Fibroblast of lung (primary cell): ENCODE measurements at regions not wholly inside any gene's neighbourhood (a gene's known extent, or its start where the extent isn't known, plus 50 kb on each side); places are given as distances from the start of the nearest gene placed in this dataset.

Experiments used
- DNase-seq, 2 donors: peaks; one replicate each; pipeline versions ENCODE4 v3.0.0 to v3.0.0-alpha.2; 2010; ENCODE audit warnings: low read depth in 2 of 2
- H2AFZ ChIP-seq: 2 replicates; pipeline ENCODE4 v1.5.1; 2012; ENCODE audit warnings: low read length, control low read depth, inconsistent platforms
- H3K27ac ChIP-seq: 2 replicates; pipeline ENCODE4 v1.5.1; 2011; ENCODE audit warnings: low read length, control low read depth; ENCODE audit not compliant: insufficient read depth
- H3K27me3 ChIP-seq: 2 replicates; pipeline ENCODE4 v1.5.1; 2011; ENCODE audit warnings: mild to moderate bottlenecking, low read length; ENCODE audit not compliant: control insufficient read depth, insufficient read depth
- H3K36me3 ChIP-seq: 2 replicates; pipeline ENCODE4 v1.5.1; 2011; ENCODE audit warnings: low read length; ENCODE audit not compliant: control insufficient read depth, insufficient read depth
- H3K4me1 ChIP-seq: 2 replicates; pipeline ENCODE4 v1.5.1; 2011; ENCODE audit warnings: low read length; ENCODE audit not compliant: control insufficient read depth, insufficient read depth; ENCODE audit errors: extremely low read depth
- H3K4me2 ChIP-seq: 2 replicates; pipeline ENCODE4 v1.5.1; 2011; ENCODE audit warnings: low read length, control low read depth; ENCODE audit not compliant: insufficient read depth; ENCODE audit errors: extremely low read depth
- H3K4me3 ChIP-seq, 4 experiments: fragments of 200-600 bp in 1 of 4; sonication (generic) in 1 of 4; replicated peaks in 1 of 4; 2 replicates each; pipeline ENCODE4 v1.5.1; 2011 to 2016; ENCODE audit warnings: low read length in 4 of 4, low read depth in 3 of 4, mild to moderate bottlenecking in 3 of 4, control low read depth in 2 of 4, inconsistent platforms in 1 of 4, mixed read lengths in 1 of 4; ENCODE audit not compliant: insufficient read depth in 1 of 4; ENCODE audit errors: control extremely low read depth in 1 of 4
- H3K79me2 ChIP-seq: 2 replicates; pipeline ENCODE4 v1.5.1; 2012; ENCODE audit warnings: mild to moderate bottlenecking, low read length, inconsistent platforms; ENCODE audit not compliant: control insufficient read depth, insufficient read depth
- H3K9ac ChIP-seq: 2 replicates; pipeline ENCODE4 v1.5.1; 2011; ENCODE audit warnings: mild to moderate bottlenecking, low read length, control low read depth; ENCODE audit not compliant: insufficient read depth
- H3K9me3 ChIP-seq: 2 replicates; pipeline ENCODE4 v1.5.1; 2012; ENCODE audit warnings: low read depth, low read length; ENCODE audit not compliant: control insufficient read depth, insufficient read depth
- H4K20me1 ChIP-seq: 2 replicates; pipeline ENCODE4 v1.5.1; 2011; ENCODE audit warnings: low read length; ENCODE audit not compliant: control insufficient read depth, insufficient read depth; ENCODE audit errors: extremely low read depth
- CTCF ChIP-seq, 2 donors: IDR thresholded peaks in 1 of 2; conservative IDR thresholded peaks in 1 of 2; 1 replicate in 1 of 2; 2 replicates in 1 of 2; pipeline ENCODE4 v1.5.1; 2011 to 2012; ENCODE audit warnings: low read length in 2 of 2, control low read depth in 1 of 2, inconsistent platforms in 1 of 2, low read depth in 1 of 2, mild to moderate bottlenecking in 1 of 2
- EZH2 ChIP-seq: IDR thresholded peaks from 2 replicates; pipeline ENCODE4 v1.5.1; 2012; ENCODE audit warnings: low read length, control low read depth, mild to moderate bottlenecking; ENCODE audit errors: missing control alignments

- TF ChIP-seq EZH2 (no peak), CTCF (conservative IDR thresholded peaks at IDR 0.05 in 1 of 2, IDR thresholded peaks at IDR 0.05 in 1 of 2; ENCODE audit: low read depth in 1 of 2, low read length in 2 of 2) (no peak)
- no peaks in the 10 kb centered on the region for H3K36me3 ChIP-seq
- DNase-seq, result no peak
- H3K9ac ChIP-seq, result no peak overlapping the region
- H3K4me3 ChIP-seq, result no peak overlapping the region
- no peak overlapping the region for H3K27ac ChIP-seq
- no peaks in the 10 kb centered on the region for H3K9me3 ChIP-seq
- no peak overlapping the region for H3K4me2 ChIP-seq
- H3K4me1 ChIP-seq, result no peaks in the 10 kb centered on the region
- no peak overlapping the region for H2AFZ ChIP-seq
- H4K20me1 ChIP-seq, result no peaks in the 10 kb centered on the region
- H3K79me2 ChIP-seq, result no peaks in the 10 kb centered on the region
- no peaks in the 10 kb centered on the region for H3K27me3 ChIP-seq
Observed at GRCh38 chr4:146027761-146028160, 89.1 kb upstream of the ZNF827 start.

DNA sequence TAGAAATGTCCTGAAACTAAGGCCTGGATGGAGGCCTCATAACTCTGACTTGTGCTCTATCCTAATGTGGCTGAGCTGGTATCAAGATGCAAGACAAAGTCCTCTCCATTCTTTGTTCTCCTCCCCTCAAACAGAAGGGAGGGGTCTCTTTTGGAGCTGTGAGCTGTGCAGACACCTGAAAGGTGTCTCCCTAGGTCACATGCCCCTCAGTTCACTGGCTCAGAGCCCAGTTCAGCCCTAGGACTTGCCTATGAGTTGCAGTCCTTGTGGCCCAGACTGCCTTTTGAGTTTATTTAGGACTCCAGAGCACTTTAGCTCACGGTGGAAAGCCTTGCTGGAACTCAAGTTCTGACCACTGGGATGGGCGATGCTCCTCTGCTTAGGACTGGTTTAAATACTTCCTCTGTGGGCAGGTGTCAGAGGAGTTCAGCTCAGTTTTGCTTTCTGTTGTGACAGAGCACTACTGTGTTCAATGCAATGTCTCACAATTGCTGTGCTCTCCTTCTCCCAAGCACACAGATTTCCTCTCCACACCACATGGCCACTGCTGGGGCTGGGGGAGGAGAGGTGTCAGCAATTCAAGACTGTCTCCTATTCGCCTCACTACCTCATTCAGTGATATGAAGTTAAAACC, 84.8 kb upstream of the ZNF827 start:
- no peak for DNase-seq
- Histone ChIP-seq H3K27me3 (no peaks in the 10 kb centered on the region), H2AFZ (no peak overlapping the region), H3K4me1 (no peaks in the 10 kb centered on the region), H3K79me2 (no peaks in the 10 kb centered on the region), H3K9me3 (no peaks in the 10 kb centered on the region), H4K20me1 (no peaks in the 10 kb centered on the region), H3K27ac (no peak overlapping the region), H3K4me3 (no peak overlapping the region), H3K36me3 (no peaks in the 10 kb centered on the region), H3K4me2 (no peak overlapping the region), H3K9ac (no peak overlapping the region)
- TF ChIP-seq CTCF (conservative IDR thresholded peaks at IDR 0.05 in 1 of 2, IDR thresholded peaks at IDR 0.05 in 1 of 2; ENCODE audit: low read depth in 1 of 2, low read length in 2 of 2) (no peak), EZH2 (no peak)

GRCh38 chr4:146022541-146022940, 83.9 kb upstream of the ZNF827 start:
- Histone ChIP-seq H3K79me2 (no peaks in the 10 kb centered on the region), H3K4me3 (no peak overlapping the region), H3K9me3 (no peaks in the 10 kb centered on the region), H3K4me2 (no peak overlapping the region), H3K36me3 (no peaks in the 10 kb centered on the region), H2AFZ (no peak overlapping the region), H3K27ac (no peak overlapping the region), H3K9ac (no peak overlapping the region), H4K20me1 (no peaks in the 10 kb centered on the region), H3K4me1 (no peaks in the 10 kb centered on the region), H3K27me3 (no peaks in the 10 kb centered on the region)
- DNase-seq, result no peak
- TF ChIP-seq EZH2 (no peak), CTCF (conservative IDR thresholded peaks at IDR 0.05 in 1 of 2, IDR thresholded peaks at IDR 0.05 in 1 of 2; ENCODE audit: low read depth in 1 of 2, low read length in 2 of 2) (no peak)
